Hepatocyte (in vitro differentiated cells): ENCODE measurements at regions not wholly inside any gene's neighbourhood (a gene's known extent, or its start where the extent isn't known, plus 50 kb on each side); places are given as distances from the start of the nearest gene placed in this dataset.

ENCODE experiments used
- DNase-seq: peaks from one replicate; pipeline ENCODE4 v3.0.0-alpha.2; 2016; ENCODE audit warnings: low spot score
- H2AFZ ChIP-seq: fragments of 200-600 bp; sonication (generic); 2 replicates; pipeline ENCODE4 v1.6.0; 2016; ENCODE audit warnings: antibody characterized with exemption, mild to moderate bottlenecking
- H3K27ac ChIP-seq: fragments of 200-600 bp; sonication (generic); 2 replicates; pipeline ENCODE4 v1.5.1; 2016; ENCODE audit warnings: mild to moderate bottlenecking
- H3K27me3 ChIP-seq: fragments of 200-600 bp; sonication (generic); 2 replicates; pipeline ENCODE4 v1.6.1; 2016
- H3K36me3 ChIP-seq: fragments of 200-600 bp; sonication (generic); replicated peaks from 2 replicates; pipeline ENCODE4 v1.5.1; 2016; ENCODE audit warnings: low read depth; ENCODE audit not compliant: insufficient read depth
- H3K4me1 ChIP-seq: fragments of 200-600 bp; sonication (generic); 2 replicates; pipeline ENCODE4 v1.5.1; 2016; ENCODE audit warnings: mild to moderate bottlenecking, moderate library complexity; ENCODE audit not compliant: insufficient read depth
- H3K4me2 ChIP-seq: fragments of 200-600 bp; sonication (generic); 2 replicates; pipeline ENCODE4 v1.6.0; 2016
- H3K4me3 ChIP-seq: fragments of 200-600 bp; sonication (generic); 2 replicates; pipeline ENCODE4 v1.5.1; 2016; ENCODE audit warnings: mild to moderate bottlenecking
- H3K79me2 ChIP-seq: fragments of 200-600 bp; sonication (generic); 2 replicates; pipeline ENCODE4 v1.6.0; 2017; ENCODE audit warnings: mild to moderate bottlenecking
- H3K9me2 ChIP-seq: fragments of 200-600 bp; sonication (generic); replicated peaks from 2 replicates; pipeline ENCODE4 v1.6.0; 2017; ENCODE audit warnings: mild to moderate bottlenecking; ENCODE audit not compliant: insufficient read depth
- H3K9me3 ChIP-seq: fragments of 200-600 bp; sonication (generic); 2 replicates; pipeline ENCODE4 v1.5.1; 2016; ENCODE audit warnings: low read depth, mild to moderate bottlenecking
- H4K20me1 ChIP-seq: fragments of 200-600 bp; sonication (generic); 2 replicates; pipeline ENCODE4 v1.6.0; 2016; ENCODE audit warnings: mild to moderate bottlenecking; ENCODE audit not compliant: insufficient read depth, poor library complexity, severe bottlenecking
- EZH2 ChIP-seq: fragments of 200-600 bp; sonication (generic); IDR thresholded peaks from 2 replicates; pipeline ENCODE4 v1.6.1; 2016; ENCODE audit warnings: antibody characterized with exemption, mild to moderate bottlenecking, borderline replicate concordance
- EZH2phosphoT487 ChIP-seq: fragments of 200-600 bp; sonication (generic); IDR thresholded peaks from one replicate; pipeline ENCODE4 v1.6.1; 2018; ENCODE audit warnings: antibody characterized with exemption, mild to moderate bottlenecking, low read depth, moderate library complexity; ENCODE audit not compliant: unreplicated experiment, severe bottlenecking
- WGBS: methylation state at CpG from one replicate; pipeline ENCODE4 v1.1.6; 2016; ENCODE audit warnings: low lambda C conversion rate; ENCODE audit errors: missing lambda C conversion rate; 5-methylcytosine and 5-hydroxymethylcytosine counted together
- TF ChIP-seq, protein P1 (sequence below): fragments of 200-600 bp; sonication (generic); IDR thresholded peaks from 2 replicates; pipeline ENCODE4 v1.5.1; 2016; ENCODE audit warnings: antibody characterized with exemption, mild to moderate bottlenecking; ENCODE audit not compliant: poor library complexity

DNA sequence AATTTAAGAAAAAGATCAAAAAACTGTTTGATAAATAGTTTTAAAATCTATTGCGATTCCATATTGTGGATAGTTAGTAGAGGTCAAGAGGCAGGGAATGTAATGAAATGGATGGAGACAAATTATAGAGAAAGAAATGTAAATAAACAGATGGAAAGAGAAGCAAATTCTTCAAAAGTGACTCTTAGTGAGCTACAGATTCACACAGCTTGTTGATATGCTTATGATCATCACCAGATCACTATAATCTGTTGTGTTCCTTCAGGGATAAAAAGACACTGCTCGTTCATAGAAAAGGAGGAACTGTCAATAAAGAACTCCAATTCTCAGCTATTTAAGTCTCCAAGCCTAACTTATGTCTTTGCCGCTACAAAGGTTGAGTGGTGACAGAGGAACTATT is 251.4 kb upstream of the SEMA3C start:
- TF ChIP-seq, protein P1, sequence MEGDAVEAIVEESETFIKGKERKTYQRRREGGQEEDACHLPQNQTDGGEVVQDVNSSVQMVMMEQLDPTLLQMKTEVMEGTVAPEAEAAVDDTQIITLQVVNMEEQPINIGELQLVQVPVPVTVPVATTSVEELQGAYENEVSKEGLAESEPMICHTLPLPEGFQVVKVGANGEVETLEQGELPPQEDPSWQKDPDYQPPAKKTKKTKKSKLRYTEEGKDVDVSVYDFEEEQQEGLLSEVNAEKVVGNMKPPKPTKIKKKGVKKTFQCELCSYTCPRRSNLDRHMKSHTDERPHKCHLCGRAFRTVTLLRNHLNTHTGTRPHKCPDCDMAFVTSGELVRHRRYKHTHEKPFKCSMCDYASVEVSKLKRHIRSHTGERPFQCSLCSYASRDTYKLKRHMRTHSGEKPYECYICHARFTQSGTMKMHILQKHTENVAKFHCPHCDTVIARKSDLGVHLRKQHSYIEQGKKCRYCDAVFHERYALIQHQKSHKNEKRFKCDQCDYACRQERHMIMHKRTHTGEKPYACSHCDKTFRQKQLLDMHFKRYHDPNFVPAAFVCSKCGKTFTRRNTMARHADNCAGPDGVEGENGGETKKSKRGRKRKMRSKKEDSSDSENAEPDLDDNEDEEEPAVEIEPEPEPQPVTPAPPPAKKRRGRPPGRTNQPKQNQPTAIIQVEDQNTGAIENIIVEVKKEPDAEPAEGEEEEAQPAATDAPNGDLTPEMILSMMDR = no peak
- TF ChIP-seq EZH2 = no peak
- no peak for TF ChIP-seq EZH2phosphoT487
- Histone ChIP-seq H3K4me3 (no peak overlapping the region), H3K36me3 (no peaks in the 10 kb centered on the region), H4K20me1 (no peaks in the 10 kb centered on the region), H3K27ac (no peak overlapping the region), H3K9me3 (no peaks in the 10 kb centered on the region), H3K4me2 (no peak overlapping the region), H3K27me3 (no peaks in the 10 kb centered on the region), H3K79me2 (no peaks in the 10 kb centered on the region), H3K4me1 (no peaks in the 10 kb centered on the region), H3K9me2 (no peaks in the 10 kb centered on the region), H2AFZ (no peak overlapping the region)
- no peak for DNase-seq
- WGBS = 85% methylated on average over 3 of the region's 3 CpGs

DNA sequence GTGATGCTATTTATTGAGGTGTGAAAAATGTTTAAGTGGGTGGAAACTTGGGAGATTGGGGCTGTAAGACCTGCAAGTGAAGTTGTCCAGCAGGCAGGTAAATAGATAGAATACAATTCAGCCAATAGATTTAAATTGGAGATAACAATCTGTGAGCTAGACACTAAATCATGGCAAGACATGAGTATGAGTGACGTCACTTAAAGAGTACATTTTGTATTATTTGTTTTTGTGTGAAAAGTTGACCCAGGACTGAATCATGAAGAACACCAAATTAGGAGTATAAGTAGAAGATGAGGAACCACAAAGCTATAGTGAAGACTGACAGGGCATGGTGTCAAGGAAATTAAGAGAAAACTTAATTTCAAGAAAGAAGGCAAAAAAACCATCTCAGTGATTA is 249.1 kb upstream of the SEMA3C start:
- WGBS = 31% methylated on average over 1 of the region's 1 CpG

DNA sequence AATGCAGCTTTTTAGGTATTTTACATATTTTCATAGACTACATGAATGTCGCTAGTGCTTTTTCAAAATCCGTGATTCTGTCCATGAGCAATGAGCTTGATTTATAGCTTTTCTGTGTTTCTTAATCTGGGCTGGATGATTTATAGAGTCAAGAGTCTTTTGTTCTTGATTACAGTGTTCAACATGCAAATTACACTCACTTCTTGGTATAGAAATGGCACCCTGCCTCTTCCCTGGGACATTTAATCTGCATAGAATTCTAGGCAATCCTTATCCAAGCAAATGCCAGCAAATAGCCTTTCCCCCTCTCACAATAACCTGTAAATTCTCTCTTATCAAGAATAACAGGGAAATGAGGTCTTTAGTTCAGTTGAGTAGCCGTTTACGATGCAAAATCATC is 246.2 kb upstream of the SEMA3C start:
- Histone ChIP-seq H3K9me2 (no peaks in the 10 kb centered on the region), H3K36me3 (no peaks in the 10 kb centered on the region), H3K79me2 (no peaks in the 10 kb centered on the region), H3K27me3 (no peaks in the 10 kb centered on the region), H3K4me2 (no peak overlapping the region), H3K4me3 (no peak overlapping the region), H4K20me1 (no peaks in the 10 kb centered on the region), H3K4me1 (no peaks in the 10 kb centered on the region), H3K27ac (no peak overlapping the region), H2AFZ (no peak overlapping the region), H3K9me3 (no peaks in the 10 kb centered on the region)
- TF ChIP-seq EZH2 (no peak), EZH2phosphoT487 (no peak)
- TF ChIP-seq, protein P1 = no peak
- DNase-seq = no peak
- WGBS = 85% methylated on average over 4 of the region's 4 CpGs

More for the DNA sequence above, 249.1 kb upstream of the SEMA3C start:
- H3K4me1 ChIP-seq = no peaks in the 10 kb centered on the region
- TF ChIP-seq EZH2 = no peak
- no peak for TF ChIP-seq EZH2phosphoT487
- TF ChIP-seq, protein P1 = no peak
- H3K36me3 ChIP-seq = no peaks in the 10 kb centered on the region
- H3K9me3 ChIP-seq = no peaks in the 10 kb centered on the region
- DNase-seq = no peak
- no peak overlapping the region for H2AFZ ChIP-seq
- no peaks in the 10 kb centered on the region for H3K9me2 ChIP-seq
- no peaks in the 10 kb centered on the region for H3K27me3 ChIP-seq
- no peaks in the 10 kb centered on the region for H3K79me2 ChIP-seq
- no peaks in the 10 kb centered on the region for H4K20me1 ChIP-seq
- H3K27ac ChIP-seq = no peak overlapping the region
- H3K4me2 ChIP-seq = no peak overlapping the region
- no peak overlapping the region for H3K4me3 ChIP-seq

DNA sequence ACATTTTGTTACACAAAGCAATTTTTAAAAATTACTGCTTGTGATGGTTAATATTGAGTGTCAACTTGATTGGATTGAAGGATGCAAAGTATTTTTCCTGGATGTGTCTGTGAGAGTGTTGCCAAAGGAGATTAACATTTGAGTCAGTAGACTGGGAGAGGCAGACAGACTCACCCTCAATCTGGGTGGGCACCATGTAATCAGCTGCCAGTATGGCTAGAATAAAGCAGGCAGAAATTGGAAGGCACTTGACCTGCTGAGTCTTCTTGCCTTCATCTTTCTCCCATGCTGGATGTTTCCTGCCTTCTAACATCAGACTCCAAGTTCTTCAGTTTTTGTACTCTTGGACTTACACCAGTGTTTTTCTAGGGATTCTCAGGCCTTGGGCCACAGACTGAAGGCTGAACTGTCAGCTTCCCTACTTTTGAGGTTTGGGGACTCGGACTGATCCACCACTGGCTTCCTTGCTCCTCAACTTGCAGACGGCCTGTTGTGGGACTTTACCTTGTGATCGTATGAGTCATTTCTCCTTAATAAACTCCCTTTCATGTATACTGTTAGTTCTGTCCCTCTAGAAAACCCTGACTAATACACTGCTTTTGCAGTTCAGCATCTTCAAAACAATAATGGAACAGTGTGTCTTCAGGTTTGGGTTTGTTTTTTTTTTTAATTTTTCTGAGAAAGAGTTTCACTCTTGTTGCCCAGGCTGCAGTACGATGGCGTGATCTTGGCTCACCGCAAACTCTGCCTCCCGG is 244.1 kb upstream of the SEMA3C start:
- WGBS = 88% methylated on average over 7 of the region's 7 CpGs
- Histone ChIP-seq H3K36me3 (no peaks in the 10 kb centered on the region), H3K79me2 (no peaks in the 10 kb centered on the region), H3K4me1 (no peaks in the 10 kb centered on the region), H3K9me3 (no peaks in the 10 kb centered on the region), H3K4me2 (no peak overlapping the region), H4K20me1 (no peaks in the 10 kb centered on the region), H3K27ac (no peak overlapping the region), H3K4me3 (no peak overlapping the region), H2AFZ (no peak overlapping the region), H3K9me2 (no peaks in the 10 kb centered on the region), H3K27me3 (no peaks in the 10 kb centered on the region)
- no peak for DNase-seq
- TF ChIP-seq EZH2phosphoT487 (no peak), EZH2 (no peak)
- TF ChIP-seq, protein P1 = no peak
